H1 (cell line): ENCODE measurements at regions not wholly inside any gene's neighbourhood (a gene's known extent, or its start where the extent isn't known, plus 50 kb on each side); places are given as distances from the start of the nearest gene placed in this dataset.

Experiments
- CTCF ChIA-PET: fragments of 300-600 bp; sonication (Branson Sonifier 250); formaldehyde crosslinking; loops from one replicate; lab custom pipeline; 2021; ENCODE audit not compliant: partially characterized antibody; lab: Charles Lee
- POLR2A ChIA-PET: fragments of 300-600 bp; sonication (Branson Sonifier 250); formaldehyde crosslinking; loops from one replicate; lab custom pipeline; 2021; ENCODE audit warnings: inconsistent platforms; ENCODE audit not compliant: partially characterized antibody; lab: Charles Lee
- DNase-seq, 2 experiments: peaks; one replicate each; pipeline versions ENCODE4 v3.0.0 to v3.0.0-alpha.2; 2010 to 2022; ENCODE audit warnings: low spot score in 2 of 2, low read depth in 1 of 2, mixed read lengths in 1 of 2
- FAIRE-seq: peaks from 2 replicates; lab custom pipeline; 2011; peaks lifted over from hg19 to GRCh38; lab: Jason Lieb, UNC
- H2AFZ ChIP-seq: 2 replicates; pipeline ENCODE4 v1.8.1; 2012; ENCODE audit warnings: low read length, inconsistent platforms
- H2AK5ac ChIP-seq: 2 replicates; pipeline ENCODE4 v1.6.1; 2013; ENCODE audit warnings: low read depth, low read length
- H2BK120ac ChIP-seq: replicated peaks from 2 replicates; pipeline ENCODE3; 2013; ENCODE audit warnings: low read depth, low read length, inconsistent platforms
- H2BK12ac ChIP-seq: 2 replicates; pipeline ENCODE4 v1.6.1; 2013; ENCODE audit warnings: low read depth, low read length
- H2BK15ac ChIP-seq: 2 replicates; pipeline ENCODE4 v1.6.1; 2013; ENCODE audit warnings: low read length
- H2BK20ac ChIP-seq: 2 replicates; pipeline ENCODE4 v1.6.1; 2013; ENCODE audit warnings: low read length
- H2BK5ac ChIP-seq: 2 replicates; pipeline ENCODE4 v1.6.1; 2013; ENCODE audit warnings: low read depth, low read length
- H3K14ac ChIP-seq: 2 replicates; pipeline ENCODE4 v1.6.1; 2013; ENCODE audit warnings: inconsistent platforms; ENCODE audit not compliant: insufficient read length
- H3K18ac ChIP-seq: 2 replicates; pipeline ENCODE4 v1.6.1; 2013; ENCODE audit warnings: low read length; ENCODE audit errors: extremely low read depth
- H3K23ac ChIP-seq: 2 replicates; pipeline ENCODE4 v1.6.1; 2013; ENCODE audit warnings: inconsistent platforms; ENCODE audit not compliant: insufficient read length
- H3K23me2 ChIP-seq: 2 replicates; pipeline ENCODE4 v1.6.1; 2013; ENCODE audit warnings: low read depth, low read length
- H3K27ac ChIP-seq: 2 replicates; pipeline ENCODE4 v1.6.1; 2011; ENCODE audit warnings: low read depth, low read length, inconsistent platforms
- H3K27me3 ChIP-seq, 4 experiments: replicated peaks in 1 of 4; 1 replicate in 1 of 4; 2 replicates in 3 of 4; pipeline versions ENCODE4 v1.6.1 to v1.8.1; 2011 to 2013; ENCODE audit warnings: low read length in 3 of 4, mild to moderate bottlenecking in 3 of 4, inconsistent platforms in 2 of 4, mixed read lengths in 2 of 4, moderate library complexity in 1 of 4; ENCODE audit not compliant: control insufficient read depth in 3 of 4, insufficient read depth in 3 of 4; ENCODE audit errors: extremely low read depth in 1 of 4
- H3K36me3 ChIP-seq, 4 experiments: 2 replicates each; pipeline versions ENCODE4 v1.6.1 to v1.8.1; 2011 to 2013; ENCODE audit warnings: mild to moderate bottlenecking in 4 of 4, low read length in 3 of 4, moderate library complexity in 2 of 4, control low read depth in 1 of 4, inconsistent platforms in 1 of 4; ENCODE audit not compliant: insufficient read depth in 4 of 4, control insufficient read depth in 2 of 4
- H3K4ac ChIP-seq: replicated peaks from 2 replicates; pipeline ENCODE3; 2013; ENCODE audit warnings: low read length, low read depth, mixed read lengths, inconsistent platforms; ENCODE audit not compliant: insufficient read length
- H3K4me1 ChIP-seq, 4 experiments: replicated peaks in 1 of 4; 1 replicate in 1 of 4; 2 replicates in 3 of 4; pipeline versions ENCODE4 v1.6.1 to v1.8.1; 2011 to 2013; ENCODE audit warnings: low read length in 3 of 4, inconsistent platforms in 2 of 4, mixed read lengths in 1 of 4; ENCODE audit not compliant: insufficient read depth in 4 of 4, control insufficient read depth in 3 of 4
- H3K4me2 ChIP-seq, 2 experiments: 2 replicates each; pipeline versions ENCODE4 v1.6.1 to v1.8.1; 2011 to 2013; ENCODE audit warnings: low read depth in 2 of 2, low read length in 2 of 2, control low read depth in 1 of 2, inconsistent platforms in 1 of 2, mild to moderate bottlenecking in 1 of 2; ENCODE audit not compliant: insufficient read depth in 1 of 2
- H3K4me3 ChIP-seq, 4 experiments: fragments of 200-600, 300-600 bp in 1 of 4; sonication (generic), shearing (Covaris generic), sonication (Bioruptor Twin) in 1 of 4; 2 replicates each; pipeline versions ENCODE4 v1.5.1 to v1.8.1; 2011 to 2016; ENCODE audit warnings: low read length in 4 of 4, low read depth in 3 of 4, control low read depth in 2 of 4, inconsistent platforms in 2 of 4, mild to moderate bottlenecking in 2 of 4, mixed read lengths in 1 of 4, moderate library complexity in 1 of 4; ENCODE audit not compliant: insufficient read depth in 2 of 4; ENCODE audit errors: extremely low read depth in 1 of 4
- H3K56ac ChIP-seq: replicated peaks from 2 replicates; pipeline ENCODE3; 2013; ENCODE audit warnings: low read depth, mild to moderate bottlenecking, mixed read lengths, low read length, inconsistent platforms; ENCODE audit not compliant: insufficient read length
- H3K79me1 ChIP-seq: 2 replicates; pipeline ENCODE4 v1.6.1; 2013; ENCODE audit warnings: low read depth, low read length, control low read depth
- H3K79me2 ChIP-seq, 2 experiments: 2 replicates each; pipeline versions ENCODE4 v1.6.1 to v1.8.1; 2012 to 2013; ENCODE audit warnings: low read length in 2 of 2, mild to moderate bottlenecking in 2 of 2, inconsistent platforms in 1 of 2; ENCODE audit not compliant: insufficient read depth in 2 of 2, control insufficient read depth in 1 of 2
- H3K9ac ChIP-seq, 4 experiments: replicated peaks in 1 of 4; 1 replicate in 1 of 4; 2 replicates in 3 of 4; pipeline versions ENCODE4 v1.6.1 to v1.8.1; 2011 to 2013; ENCODE audit warnings: low read depth in 3 of 4, low read length in 3 of 4, control low read depth in 2 of 4, mild to moderate bottlenecking in 2 of 4, moderate library complexity in 2 of 4, inconsistent platforms in 1 of 4; ENCODE audit errors: extremely low read depth in 1 of 4
- H3K9me3 ChIP-seq, 2 experiments: 2 replicates each; pipeline versions ENCODE4 v1.6.1 to v1.8.1; 2012 to 2013; ENCODE audit warnings: mild to moderate bottlenecking in 2 of 2, moderate library complexity in 2 of 2, control low read depth in 1 of 2, inconsistent platforms in 1 of 2, low read depth in 1 of 2, low read length in 1 of 2, mixed read lengths in 1 of 2; ENCODE audit not compliant: insufficient read depth in 2 of 2
- H4K20me1 ChIP-seq, 2 experiments: replicated peaks in 1 of 2; 2 replicates each; pipeline versions ENCODE3 to v1.8.1; 2011 to 2013; ENCODE audit warnings: inconsistent platforms in 2 of 2, low read length in 2 of 2, mild to moderate bottlenecking in 1 of 2; ENCODE audit not compliant: insufficient read depth in 2 of 2, control insufficient read depth in 1 of 2
- H4K5ac ChIP-seq: 2 replicates; pipeline ENCODE4 v1.6.1; 2013; ENCODE audit warnings: low read length, low read depth, mixed read lengths, inconsistent platforms; ENCODE audit not compliant: insufficient read length
- H4K8ac ChIP-seq: 2 replicates; pipeline ENCODE4 v1.8.0; 2013; ENCODE audit warnings: mild to moderate bottlenecking, moderate library complexity, low read length, inconsistent platforms; ENCODE audit not compliant: insufficient read depth; ENCODE audit errors: extremely low read depth
- H4K91ac ChIP-seq: replicated peaks from 2 replicates; pipeline ENCODE3; 2013; ENCODE audit warnings: low read length, mixed read lengths, inconsistent platforms; ENCODE audit not compliant: insufficient read length
- CBX8 ChIP-seq: fragments of 300-800, 300-1000 bp; sonication (generic); IDR thresholded peaks from 2 replicates; pipeline ENCODE4 v1.7.1; 2016; ENCODE audit warnings: low read depth, low read length, borderline replicate concordance
- HDAC6 ChIP-seq: IDR thresholded peaks from one replicate; pipeline ENCODE4 v1.7.1; 2012; ENCODE audit warnings: low read depth, mild to moderate bottlenecking, inconsistent platforms, low read length, moderate library complexity
- PHF8 ChIP-seq: fragments of 200-600 bp; sonication (generic); conservative IDR thresholded peaks from 2 replicates; pipeline ENCODE4 v1.7.1; 2012; ENCODE audit warnings: low read depth, mild to moderate bottlenecking, inconsistent platforms, low read length, moderate library complexity
- POLR2AphosphoS5 ChIP-seq: IDR thresholded peaks from 2 replicates; pipeline ENCODE4 v1.6.1; 2011; ENCODE audit warnings: low read depth, low read length
- RNF2 ChIP-seq: fragments of 200-900, 300-1000 bp; sonication (generic); IDR thresholded peaks from 2 replicates; pipeline ENCODE4 v1.7.1; 2016; ENCODE audit warnings: borderline replicate concordance, low read depth, mild to moderate bottlenecking, antibody characterized with exemption, low read length; ENCODE audit not compliant: poor library complexity, severe bottlenecking; ENCODE audit errors: missing control alignments
- SP1 ChIP-seq: IDR thresholded peaks from 2 replicates; pipeline ENCODE4 v1.6.1; 2011; ENCODE audit warnings: low read depth, low read length
- SRF ChIP-seq: IDR thresholded peaks from 2 replicates; pipeline ENCODE4 v1.6.1; 2011; ENCODE audit warnings: mild to moderate bottlenecking, low read depth, low read length, moderate library complexity
- TEAD4 ChIP-seq: IDR thresholded peaks from 2 replicates; pipeline ENCODE4 v1.6.1; 2012; ENCODE audit warnings: low read depth, low read length, inconsistent platforms, mixed read lengths
- ZNF274 ChIP-seq: IDR thresholded peaks from 2 replicates; pipeline ENCODE4 v1.7.0; 2012; ENCODE audit warnings: low read length, borderline replicate concordance; ENCODE audit errors: extremely low read depth
- WGBS, 2 experiments: shearing (Covaris generic) in 1 of 2; methylation state at CpG; one replicate each; pipeline versions ENCODE4 v1.1.6 to v1.1.7; 2013 to 2015; ENCODE audit warnings: low lambda C conversion rate in 2 of 2, mixed read lengths in 2 of 2, inconsistent platforms in 1 of 2, low coverage in 1 of 2, missing lambda C conversion rate in 1 of 2; ENCODE audit not compliant: insufficient replicate concordance in 2 of 2, insufficient coverage in 1 of 2, insufficient read length in 1 of 2; ENCODE audit errors: extremely low coverage in 1 of 2, missing lambda C conversion rate in 1 of 2; 5-methylcytosine and 5-hydroxymethylcytosine counted together
- TF ChIP-seq, protein P1 (sequence below): IDR thresholded peaks from 2 replicates; pipeline ENCODE4 v1.6.1; 2011; ENCODE audit warnings: low read depth, mild to moderate bottlenecking, low read length; ENCODE audit not compliant: insufficient read depth

DNA sequence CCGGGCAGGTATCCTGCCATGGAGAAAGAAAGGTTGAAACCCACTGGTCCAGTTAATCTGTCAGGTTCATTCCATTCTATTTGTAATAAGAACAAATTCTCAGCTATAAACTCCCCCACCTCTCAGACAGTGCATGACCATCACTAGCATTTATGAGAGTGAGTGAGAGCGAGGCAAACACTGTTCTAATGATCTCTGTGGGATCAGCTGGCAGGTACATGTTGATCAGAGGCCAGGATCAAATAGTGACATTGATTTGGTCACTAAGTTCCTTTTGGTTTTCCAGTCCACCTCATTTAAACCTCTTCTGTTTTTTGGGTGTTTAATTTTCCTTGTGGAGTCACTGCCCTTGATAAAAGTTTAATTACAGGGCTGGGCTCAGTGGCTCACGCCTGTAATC is 423.1 kb upstream of the CHST9 start:
- Histone ChIP-seq H2BK5ac (no peak overlapping the region), H3K23ac (no peak overlapping the region), H3K9me3 (no peaks in the 10 kb centered on the region), H2AK5ac (no peak overlapping the region), H4K8ac (no peak overlapping the region), H4K20me1 (no peaks in the 10 kb centered on the region), H3K4me2 (no peak overlapping the region), H3K27me3 (no peaks in the 10 kb centered on the region), H3K79me2 (no peaks in the 10 kb centered on the region), H3K4me1 (peaks cover 0 to 6% (median 3%) of the 10 kb centered on the region in 4 experiments; a peak in 3 of 7 replicates), H3K79me1 (no peaks in the 10 kb centered on the region), H3K36me3 (no peaks in the 10 kb centered on the region), H3K56ac (no peak overlapping the region), H3K4me3 (no peak overlapping the region), H3K14ac (no peak overlapping the region), H2BK120ac (no peak overlapping the region), H2BK20ac (no peak overlapping the region), H2AFZ (no peak overlapping the region), H4K5ac (no peak overlapping the region), H3K27ac (no peak overlapping the region), H3K23me2 (no peaks in the 10 kb centered on the region), H2BK15ac (no peak overlapping the region), H3K9ac (no peak overlapping the region), H4K91ac (peak overlapping the region; percentile 55), H2BK12ac (no peak overlapping the region), H3K18ac (no peak overlapping the region), H3K4ac (no peak overlapping the region)
- CTCF ChIA-PET, result interaction anchor here (0.6 to 9.5 kb wide), 21 partner anchors 9 to 1262 kb away, joined by 3 to 194 read pairs (median 4); no protein-coding TSS in a partner anchor
- FAIRE-seq (no peak), DNase-seq (no peak)
- WGBS, 2 experiments, result 92% methylated on average over 3 of the region's 3 CpGs; no CpG with 5 or more reads in 1 of the 2 experiments
- POLR2A ChIA-PET, result interaction anchor here (0.7 kb wide), 1 partner anchor 230 kb away, joined by 3 read pairs; no protein-coding TSS in a partner anchor
- TF ChIP-seq TEAD4 (no peak), PHF8 (no peak), ZNF274 (no peak), HDAC6 (no peak), CBX8 (no peak), RNF2 (no peak), POLR2AphosphoS5 (no peak), SRF (no peak), SP1 (no peak)
- TF ChIP-seq, protein P1, sequence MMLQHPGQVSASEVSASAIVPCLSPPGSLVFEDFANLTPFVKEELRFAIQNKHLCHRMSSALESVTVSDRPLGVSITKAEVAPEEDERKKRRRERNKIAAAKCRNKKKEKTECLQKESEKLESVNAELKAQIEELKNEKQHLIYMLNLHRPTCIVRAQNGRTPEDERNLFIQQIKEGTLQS, result no peak
